GM19468 (cell line): ENCODE measurements at regions not wholly inside any gene's neighbourhood (a gene's known extent, or its start where the extent isn't known, plus 50 kb on each side); places are given as distances from the start of the nearest gene placed in this dataset.
"Not testable (repeated sequence)": the region's sequence is repeated elsewhere in the genome, so short reads cannot be mapped to it uniquely, and the experiment has no call there.

Experiments
- ATAC-seq: cut with Tn5 transposase; IDR thresholded peaks from one replicate; pipeline ENCODE4 v1.9.1; 2021; ENCODE audit warnings: mild to moderate bottlenecking, moderate library complexity, moderate number of reproducible peaks; ENCODE audit not compliant: unreplicated experiment; ENCODE audit errors: extremely low read depth

DNA sequence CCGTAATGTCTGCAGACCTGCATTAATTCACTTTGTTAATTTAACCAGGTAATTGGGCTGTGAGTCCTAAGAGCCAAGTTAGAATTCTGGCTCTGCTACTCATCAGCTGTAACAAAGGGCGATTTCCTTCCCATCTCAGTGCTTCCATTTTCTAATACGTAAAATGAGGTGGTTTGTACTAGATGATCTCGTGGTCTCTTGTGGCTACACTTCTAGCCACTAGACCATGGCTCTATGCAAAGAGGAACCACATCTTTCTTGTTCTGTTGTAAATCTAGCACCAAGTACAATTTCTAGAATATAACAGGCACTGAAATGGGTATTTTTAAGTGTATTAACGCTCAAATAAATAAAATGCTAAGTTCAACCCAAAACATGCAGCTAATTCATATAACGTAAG lies 174.4 kb upstream of the THBS1 start:
- no peak for ATAC-seq

- ATAC-seq, result no peak
Observed at GRCh38 chr15:39407116-39407515, 173.8 kb upstream of the THBS1 start.

- ATAC-seq, result no peak
Observed at GRCh38 chr15:39409876-39410530, 170.9 kb upstream of the THBS1 start.

DNA sequence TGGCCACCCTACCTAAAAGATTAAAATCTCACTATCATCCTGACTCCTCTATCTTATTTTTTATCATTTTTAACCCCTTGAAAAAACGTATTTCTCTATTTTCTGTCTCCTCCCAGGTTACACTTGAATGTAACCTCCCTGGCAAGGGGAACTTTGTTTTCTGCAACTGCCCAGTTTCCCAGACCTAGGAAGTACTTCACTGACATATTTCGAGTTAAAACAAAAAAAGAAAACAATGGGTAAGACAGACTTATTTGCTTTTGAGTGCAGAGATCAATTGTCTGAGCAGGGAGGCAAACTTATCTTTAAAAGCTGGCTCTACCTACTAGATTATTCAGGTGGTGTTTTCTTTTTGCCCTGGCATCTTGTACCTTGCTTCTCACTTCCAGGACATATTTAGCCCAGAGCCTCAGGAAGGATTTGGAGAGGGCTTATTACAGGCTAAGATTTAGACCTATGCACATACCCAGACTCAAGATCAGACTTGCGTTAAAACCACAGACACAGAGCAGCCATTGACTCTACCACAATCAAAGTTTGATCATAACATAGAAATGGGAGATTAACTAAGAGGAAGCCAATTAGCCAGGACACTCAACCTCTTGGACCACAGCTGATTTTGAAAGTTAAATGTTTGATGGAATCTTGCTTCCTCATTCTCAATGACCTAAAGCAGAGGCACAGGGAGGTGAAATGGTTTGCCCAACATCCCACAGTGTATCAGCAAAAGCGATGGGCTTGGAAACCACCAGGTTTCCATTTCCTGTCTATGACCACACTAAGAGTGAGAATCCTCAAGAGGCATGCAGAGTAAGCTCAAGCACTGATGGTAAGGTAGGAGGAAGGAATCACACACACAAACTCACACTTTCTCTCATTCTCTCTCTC lies 169.5 kb upstream of the THBS1 start:
- ATAC-seq, result peak; percentile 93

- ATAC-seq, result no peak
Observed at GRCh38 chr15:39413558-39413957, 167.3 kb upstream of the THBS1 start.

GRCh38 chr15:39414201-39414600 lies 166.7 kb upstream of the THBS1 start:
- ATAC-seq, result no peak

DNA sequence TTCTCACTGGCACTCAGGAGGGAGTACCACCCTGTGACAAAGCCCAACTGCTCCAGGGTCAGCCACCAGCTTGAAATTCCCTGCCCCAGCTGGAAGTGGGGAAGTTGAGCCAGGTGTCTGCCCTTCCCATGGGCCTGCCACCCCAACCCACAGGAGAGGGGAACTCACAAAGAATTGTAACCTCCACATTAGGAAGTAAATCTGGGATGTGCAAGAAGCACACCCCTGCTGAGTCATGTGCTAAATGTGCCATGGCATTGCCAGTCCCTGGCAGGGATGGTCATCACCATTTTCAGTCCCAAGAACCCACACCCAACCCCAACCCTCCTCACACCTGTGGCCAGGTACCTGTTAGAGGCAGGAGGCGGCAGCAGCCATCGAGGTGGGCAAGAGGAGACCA lies 165.2 kb upstream of the THBS1 start:
- no peak for ATAC-seq

DNA sequence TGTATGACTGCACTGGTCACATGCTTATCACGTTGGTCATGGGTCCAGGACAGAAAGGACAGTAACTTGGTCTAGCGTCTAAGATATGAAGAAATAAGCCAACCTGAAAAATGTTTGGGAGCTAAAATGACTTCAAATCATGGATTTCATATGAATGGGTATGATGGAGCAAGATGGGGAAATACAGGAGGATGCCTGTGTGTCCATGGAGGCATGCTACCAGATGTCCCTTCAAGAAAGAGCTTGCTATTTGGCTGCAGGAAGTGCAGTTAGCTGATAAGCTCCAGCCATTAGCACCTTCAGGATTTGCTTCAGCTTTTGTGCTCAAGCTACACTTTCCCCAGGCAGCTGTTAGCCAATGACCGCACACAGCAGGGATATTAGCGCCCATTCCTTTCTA lies 164.6 kb upstream of the THBS1 start:
- ATAC-seq, result no peak

DNA sequence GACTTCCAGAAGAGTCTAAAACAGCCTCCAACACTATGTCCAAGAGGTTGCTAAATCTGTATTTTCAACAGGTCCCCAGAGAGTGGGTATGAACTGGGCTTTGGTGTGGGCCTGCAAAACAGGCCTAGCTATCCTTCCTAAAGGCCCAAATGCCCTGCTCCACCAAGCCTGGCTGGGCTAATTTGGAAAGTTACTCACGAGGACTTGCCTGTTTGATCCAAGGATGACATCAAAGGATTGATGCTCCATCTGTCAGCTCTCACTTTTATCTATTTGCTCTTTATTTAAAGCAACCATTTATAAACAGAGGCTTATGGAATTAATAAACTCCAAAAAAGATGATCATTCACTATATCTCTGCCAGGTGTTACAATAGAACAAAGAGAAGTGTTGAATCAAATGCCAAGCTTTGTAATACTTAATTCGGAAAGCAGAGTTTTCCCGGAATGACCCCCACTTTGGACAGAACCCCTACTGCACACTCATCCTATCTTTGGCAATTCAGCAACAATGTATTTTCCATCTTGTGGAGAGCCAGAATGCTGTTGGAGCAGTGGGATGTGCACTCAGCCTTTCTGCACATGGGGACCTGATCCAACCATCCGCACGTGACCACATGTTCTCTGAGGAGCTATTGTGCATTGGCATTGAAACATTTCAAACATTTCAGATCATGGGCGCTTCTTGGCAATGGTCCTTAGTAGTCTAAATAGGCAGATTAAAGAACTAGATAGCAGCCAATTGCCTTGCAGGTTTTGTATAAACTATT lies 163.3 kb upstream of the THBS1 start:
- ATAC-seq, result no peak

GRCh38 chr15:39419651-39420050 lies 161.2 kb upstream of the THBS1 start:
- no peak for ATAC-seq

- not testable (repeated sequence) for ATAC-seq
Observed at GRCh38 chr15:39420123-39420852, 160.6 kb upstream of the THBS1 start.

DNA sequence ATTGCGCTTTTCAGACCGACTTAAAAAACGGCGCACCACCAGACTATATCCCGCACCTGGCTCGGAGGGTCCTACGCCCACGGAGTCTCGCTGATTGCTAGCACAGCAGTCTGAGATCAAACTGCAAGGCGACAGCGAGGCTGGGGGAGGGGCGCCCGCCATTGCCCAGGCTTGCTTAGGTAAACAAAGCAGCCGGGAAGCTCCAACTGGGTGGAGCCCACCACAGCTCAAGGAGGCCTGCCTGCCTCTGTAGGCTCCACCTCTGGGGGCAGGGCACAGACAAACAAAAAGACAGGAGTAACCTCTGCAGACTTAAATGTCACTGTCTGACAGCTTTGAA lies 160.1 kb upstream of the THBS1 start:
- not testable (repeated sequence) for ATAC-seq

DNA sequence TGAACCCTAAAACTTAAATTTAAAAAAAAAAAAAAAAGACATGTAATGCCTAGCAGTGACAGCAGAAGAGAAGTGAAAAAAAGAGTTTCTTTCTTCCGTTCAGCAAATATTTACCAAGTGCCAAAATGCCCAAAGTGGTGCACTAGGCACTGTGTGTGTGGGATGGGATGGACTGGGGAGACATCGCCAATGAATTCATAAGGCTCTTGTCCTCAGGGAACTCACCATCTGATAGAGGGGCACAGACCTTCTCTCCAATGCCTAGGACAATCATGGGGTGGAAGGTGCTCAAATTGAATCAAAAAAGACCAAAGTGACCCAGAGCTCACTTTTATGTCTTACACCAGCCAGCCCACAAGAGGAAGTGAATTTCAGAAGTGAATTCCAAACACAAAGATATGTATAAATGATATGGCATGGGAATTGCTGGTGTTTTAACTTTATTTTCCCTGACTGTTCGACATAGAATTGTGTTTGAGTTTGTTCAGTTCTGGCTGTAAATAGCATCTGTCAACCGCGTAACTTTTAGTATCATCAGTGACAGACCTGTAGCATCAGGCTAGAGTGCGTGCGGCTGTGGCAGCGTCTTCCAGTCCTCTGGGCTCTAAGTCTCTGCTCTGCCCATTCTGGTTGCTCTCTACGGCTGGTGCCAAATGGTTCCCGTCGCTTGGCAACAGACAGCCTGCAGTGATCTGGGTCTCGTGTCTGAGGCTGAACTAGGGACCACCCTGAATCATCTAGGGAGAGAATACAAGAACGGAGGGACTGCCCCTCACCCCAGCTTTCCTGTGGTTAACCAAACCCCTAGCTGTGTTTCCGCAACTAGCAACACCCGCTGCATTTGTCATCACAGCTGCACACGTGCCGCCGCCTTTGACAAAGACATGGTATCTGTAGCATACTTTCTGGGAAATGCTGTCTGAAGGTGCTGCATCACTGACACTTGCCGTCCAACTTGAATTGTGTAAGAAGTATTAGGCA lies 154.0 kb upstream of the THBS1 start:
- peak; percentile 85 for ATAC-seq

- ATAC-seq, result no peak
Observed at GRCh38 chr15:39427705-39428104, 153.2 kb upstream of the THBS1 start.

- ATAC-seq, result no peak
Observed at GRCh38 chr15:39429898-39430357, 151.0 kb upstream of the THBS1 start.

GRCh38 chr15:39430389-39430788 lies 150.5 kb upstream of the THBS1 start:
- no peak for ATAC-seq

- ATAC-seq, result no peak
Observed at GRCh38 chr15:39431376-39431775, 149.5 kb upstream of the THBS1 start.

DNA sequence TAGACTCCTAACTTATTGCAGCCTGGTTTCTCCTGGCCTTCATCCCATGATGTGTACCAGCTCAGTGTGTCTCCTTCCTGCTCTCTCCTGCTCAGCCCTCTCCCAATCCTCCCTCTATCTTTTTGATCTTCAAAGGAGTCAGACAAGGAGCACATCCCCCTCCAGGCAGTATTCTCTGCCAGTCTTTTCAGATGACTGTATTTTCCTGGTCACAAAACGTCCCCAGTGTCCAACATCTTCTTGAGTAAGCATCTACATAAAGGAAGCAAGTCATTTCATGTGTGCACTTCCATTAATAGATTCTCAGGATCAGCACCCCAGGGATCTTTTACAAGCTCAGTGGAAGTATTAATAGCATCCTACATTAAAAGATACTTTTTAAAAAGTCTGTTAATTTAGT lies 148.9 kb upstream of the THBS1 start:
- ATAC-seq, result no peak

GRCh38 chr15:39432912-39433348 lies 147.9 kb upstream of the THBS1 start:
- no peak for ATAC-seq
